HCT116 (cell line): ENCODE measurements at regions not wholly inside any gene's neighbourhood (a gene's known extent, or its start where the extent isn't known, plus 50 kb on each side); places are given as distances from the start of the nearest gene placed in this dataset.

Source experiments
- ATAC-seq: fragments of 200-7000 bp; cut with Tn5 transposase; 2 replicates; pipeline ENCODE4 v1.9.1; 2020; ENCODE audit warnings: mild to moderate bottlenecking, moderate library complexity
- BruUV-seq: library from RNA; stranded (reverse); fragments of 400-500 nt; replicated peaks from 2 replicates; lab custom pipeline; 2021; lab: Mats Ljungman, UMichigan
- CTCF ChIA-PET: fragments of 300-600 bp; sonication (Branson Sonifier 250); formaldehyde crosslinking; loops from one replicate; lab custom pipeline; 2021; ENCODE audit warnings: antibody characterized with exemption; lab: Charles Lee
- POLR2A ChIA-PET: fragments of 300-600, 350-600 bp; sonication (Branson Sonifier 250); formaldehyde crosslinking; loops from one replicate; lab custom pipeline; 2021; ENCODE audit warnings: antibody characterized with exemption; lab: Charles Lee
- RAD21 ChIA-PET, 2 experiments: fragments of 300-600 bp; sonication (Branson Sonifier 250); formaldehyde crosslinking; loops; one replicate each; lab custom pipeline; 2023; ENCODE audit warnings: low total read pairs in 2 of 2; ENCODE audit not compliant: uncharacterized antibody in 2 of 2, unreplicated experiment in 2 of 2, low non-redundant PET in 1 of 2; lab: Charles Lee
- DNase-seq: peaks from one replicate; pipeline ENCODE4 v3.0.0-alpha.2; 2010; ENCODE audit warnings: low read depth, low spot score
- H2AFZ ChIP-seq: fragments of 200-600 bp; shearing (Covaris generic), sonication (generic); 2 replicates; pipeline ENCODE4 v1.6.1; 2017; ENCODE audit warnings: low read depth, mixed run types, mixed read lengths, antibody characterized with exemption, low read length; ENCODE audit not compliant: poor library complexity, severe bottlenecking
- H3K27ac ChIP-seq: 2 replicates; pipeline ENCODE4 v1.5.1; 2012; ENCODE audit warnings: low read depth, low read length
- H3K27me3 ChIP-seq: fragments of 200-600 bp; sonication (generic); 2 replicates; pipeline ENCODE4 v1.6.1; 2016; ENCODE audit warnings: mixed run types, low read length, mixed read lengths; ENCODE audit not compliant: insufficient read depth
- H3K36me3 ChIP-seq, 2 experiments: fragments of 200-500 bp in 1 of 2; fragments of 200-600 bp in 1 of 2; sonication (Bioruptor generic) in 1 of 2; sonication (generic) in 1 of 2; 2 replicates each; pipeline versions ENCODE4 v1.5.1 to v1.6.1; 2014 to 2016; ENCODE audit warnings: low read length in 2 of 2, inconsistent platforms in 1 of 2, mixed read lengths in 1 of 2, mixed run types in 1 of 2; ENCODE audit not compliant: insufficient read depth in 2 of 2, control insufficient read depth in 1 of 2
- H3K4me1 ChIP-seq, 2 experiments: fragments of 200-600 bp in 1 of 2; sonication (generic) in 1 of 2; 2 replicates each; pipeline versions ENCODE4 v1.5.1 to v1.6.1; 2012 to 2017; ENCODE audit warnings: low read length in 2 of 2, inconsistent platforms in 1 of 2, mild to moderate bottlenecking in 1 of 2, mixed read lengths in 1 of 2, mixed run types in 1 of 2, moderate library complexity in 1 of 2; ENCODE audit not compliant: insufficient read depth in 2 of 2, control insufficient read depth in 1 of 2
- H3K4me2 ChIP-seq: fragments of 200-600 bp; sonication (generic); 2 replicates; pipeline ENCODE4 v1.6.1; 2017; ENCODE audit warnings: mixed run types, low read length, mixed read lengths
- H3K4me3 ChIP-seq, 2 experiments: fragments of 200-600 bp in 1 of 2; sonication (generic) in 1 of 2; replicated peaks in 1 of 2; 2 replicates each; pipeline ENCODE4 v1.5.1; 2011 to 2016; ENCODE audit warnings: low read length in 2 of 2, control low read depth in 1 of 2, low read depth in 1 of 2, mild to moderate bottlenecking in 1 of 2, mixed read lengths in 1 of 2, mixed run types in 1 of 2
- H3K79me2 ChIP-seq: fragments of 200-600 bp; sonication (generic); 2 replicates; pipeline ENCODE4 v1.6.1; 2017; ENCODE audit warnings: mild to moderate bottlenecking, mixed run types, low read length, moderate library complexity, mixed read lengths; ENCODE audit not compliant: insufficient read depth
- H3K9ac ChIP-seq: fragments of 200-600 bp; sonication (generic); 2 replicates; pipeline ENCODE4 v1.6.1; 2016; ENCODE audit warnings: low read length, mixed read lengths
- H3K9me2 ChIP-seq: fragments of 200-600 bp; sonication (generic), shearing (Covaris generic); 2 replicates; pipeline ENCODE4 v1.6.1; 2017; ENCODE audit warnings: mixed run types, mild to moderate bottlenecking, moderate library complexity; ENCODE audit not compliant: insufficient read depth
- H3K9me3 ChIP-seq, 2 experiments: fragments of 200-500 bp in 1 of 2; fragments of 200-600 bp in 1 of 2; sonication (Bioruptor generic) in 1 of 2; sonication (generic) in 1 of 2; 2 replicates each; pipeline ENCODE4 v1.6.1; 2014 to 2017; ENCODE audit warnings: low read length in 2 of 2, mixed read lengths in 2 of 2, inconsistent platforms in 1 of 2, low read depth in 1 of 2, mild to moderate bottlenecking in 1 of 2, mixed run types in 1 of 2, moderate library complexity in 1 of 2; ENCODE audit not compliant: control insufficient read depth in 1 of 2, insufficient read depth in 1 of 2
- H4K20me1 ChIP-seq: fragments of 200-600 bp; sonication (generic), shearing (Covaris generic); 2 replicates; pipeline ENCODE4 v1.6.1; 2017; ENCODE audit warnings: mixed run types, mild to moderate bottlenecking, moderate library complexity; ENCODE audit not compliant: insufficient read depth
- CBX3 ChIP-seq: IDR thresholded peaks from 2 replicates; pipeline ENCODE4 v1.6.1; 2012; ENCODE audit warnings: low read depth
- CEBPB ChIP-seq: IDR thresholded peaks from 2 replicates; pipeline ENCODE4 v1.6.1; 2012; ENCODE audit warnings: low read depth
- EGR1 ChIP-seq: IDR thresholded peaks from 2 replicates; pipeline ENCODE4 v1.6.1; 2012; ENCODE audit warnings: low read depth
- ELF1 ChIP-seq: IDR thresholded peaks from 2 replicates; pipeline ENCODE4 v1.6.1; 2012; ENCODE audit warnings: low read depth, borderline replicate concordance
- EZH2 ChIP-seq: fragments of 200-600 bp; sonication (generic); IDR thresholded peaks from 2 replicates; pipeline ENCODE4 v1.6.1; 2017; ENCODE audit warnings: antibody characterized with exemption, mixed run types
- EZH2phosphoT487 ChIP-seq: fragments of 200-600 bp; IDR thresholded peaks from 2 replicates; pipeline ENCODE4 v1.6.1; 2018; ENCODE audit warnings: antibody characterized with exemption, borderline replicate concordance
- JUND ChIP-seq: IDR thresholded peaks from 2 replicates; pipeline ENCODE4 v1.6.1; 2012
- POLR2A ChIP-seq: IDR thresholded peaks from 2 replicates; pipeline ENCODE4 v1.7.0; 2011; ENCODE audit warnings: borderline replicate concordance; ENCODE audit not compliant: insufficient read depth, insufficient read length; ENCODE audit errors: extremely low read depth
- POLR2AphosphoS5 ChIP-seq: IDR thresholded peaks from 2 replicates; pipeline ENCODE4 v1.6.1; 2011; ENCODE audit warnings: mild to moderate bottlenecking, low read depth, low read length, moderate library complexity
- SRF ChIP-seq: IDR thresholded peaks from 2 replicates; pipeline ENCODE4 v1.6.1; 2012; ENCODE audit warnings: low read depth
- TCF7L2 ChIP-seq: IDR thresholded peaks from 2 replicates; pipeline ENCODE4 v1.7.0; 2011; ENCODE audit warnings: borderline replicate concordance, inconsistent platforms; ENCODE audit not compliant: insufficient read depth, insufficient read length; ENCODE audit errors: extremely low read depth
- ZNF274 ChIP-seq: fragments of 200-500 bp; sonication (Bioruptor generic); IDR thresholded peaks from 2 replicates; pipeline ENCODE4 v1.6.1; 2014; ENCODE audit warnings: mild to moderate bottlenecking, low read depth, low read length, inconsistent platforms
- intact Hi-C: fragments of 100-400 bp; cut with micrococcal nuclease; formaldehyde crosslinking; loops from 2 replicates; pipeline ENCODE4 v1.10.0; 2022
- TF ChIP-seq, protein P1 (sequence below): IDR thresholded peaks from 2 replicates; pipeline ENCODE4 v1.6.1; 2011; ENCODE audit warnings: mild to moderate bottlenecking, low read length, moderate library complexity; ENCODE audit not compliant: insufficient replicate concordance; ENCODE audit errors: extremely low read depth
- TF ChIP-seq, protein P2 (sequence below): IDR thresholded peaks from 2 replicates; pipeline ENCODE4 v1.6.1; 2012
- TF ChIP-seq, protein P3 (sequence below), 3 experiments: fragments of 200-600 bp in 1 of 3; sonication (generic) in 1 of 3; IDR thresholded peaks in 2 of 3; conservative IDR thresholded peaks in 1 of 3; 2 replicates each; pipeline ENCODE4 v1.5.1; 2012 to 2017; ENCODE audit warnings: low read depth in 2 of 3, low read length in 2 of 3, antibody characterized with exemption in 1 of 3, borderline replicate concordance in 1 of 3, control low read depth in 1 of 3, mild to moderate bottlenecking in 1 of 3, mixed read lengths in 1 of 3, mixed run types in 1 of 3, moderate library complexity in 1 of 3; ENCODE audit not compliant: insufficient read depth in 1 of 3
- TF ChIP-seq, protein P4 (sequence below): IDR thresholded peaks from 2 replicates; pipeline ENCODE4 v1.6.1; 2012; ENCODE audit warnings: low read depth
- TF ChIP-seq, protein P5 (sequence below): IDR thresholded peaks from 2 replicates; pipeline ENCODE4 v1.6.1; 2012

DNA sequence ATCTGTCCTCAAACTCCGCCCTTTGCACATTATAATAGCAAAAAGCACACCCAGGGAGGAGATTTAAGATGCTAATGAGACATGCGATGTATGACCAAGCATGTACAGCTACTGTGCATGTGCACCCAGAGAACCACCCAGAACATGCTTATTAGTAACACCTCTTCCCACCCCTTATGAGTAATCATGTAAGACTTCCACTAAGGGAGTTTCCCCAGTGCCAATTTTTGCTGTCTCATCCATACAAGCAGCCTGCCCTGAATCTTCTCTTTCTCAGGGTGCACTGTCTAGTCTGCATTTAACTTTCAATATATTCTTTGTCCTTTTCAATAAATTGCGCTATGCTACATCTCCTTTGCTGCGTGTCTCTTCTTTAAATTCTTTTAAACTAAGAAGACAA, 830.0 kb upstream of the NOVA1 start:
- no peak overlapping the region for H3K4me3 ChIP-seq
- H3K36me3 ChIP-seq, result no peaks in the 10 kb centered on the region
- no TSS peak for BruUV-seq
- H2AFZ ChIP-seq, result no peak overlapping the region
- ChIA-PET POLR2A (no interaction called here), RAD21 (no interaction called here), CTCF (no interaction called here)
- H3K9me2 ChIP-seq, result no peaks in the 10 kb centered on the region
- no peak overlapping the region for H3K9ac ChIP-seq
- no peak overlapping the region for H3K27ac ChIP-seq
- H3K4me2 ChIP-seq, result no peak overlapping the region
- peaks cover 4 to 23% of the 10 kb centered on the region in 2 experiments; a peak in 2 of 4 replicates for H3K9me3 ChIP-seq
- no peaks in the 10 kb centered on the region for H4K20me1 ChIP-seq
- no peaks in the 10 kb centered on the region for H3K79me2 ChIP-seq
- H3K27me3 ChIP-seq, result no peaks in the 10 kb centered on the region
- intact Hi-C loops, result no loop called here
- no peak for DNase-seq
- no peak for ATAC-seq
- H3K4me1 ChIP-seq, result no peaks in the 10 kb centered on the region
- TF ChIP-seq CBX3, result no peak
- no peak for TF ChIP-seq EZH2
- TF ChIP-seq, protein P1, sequence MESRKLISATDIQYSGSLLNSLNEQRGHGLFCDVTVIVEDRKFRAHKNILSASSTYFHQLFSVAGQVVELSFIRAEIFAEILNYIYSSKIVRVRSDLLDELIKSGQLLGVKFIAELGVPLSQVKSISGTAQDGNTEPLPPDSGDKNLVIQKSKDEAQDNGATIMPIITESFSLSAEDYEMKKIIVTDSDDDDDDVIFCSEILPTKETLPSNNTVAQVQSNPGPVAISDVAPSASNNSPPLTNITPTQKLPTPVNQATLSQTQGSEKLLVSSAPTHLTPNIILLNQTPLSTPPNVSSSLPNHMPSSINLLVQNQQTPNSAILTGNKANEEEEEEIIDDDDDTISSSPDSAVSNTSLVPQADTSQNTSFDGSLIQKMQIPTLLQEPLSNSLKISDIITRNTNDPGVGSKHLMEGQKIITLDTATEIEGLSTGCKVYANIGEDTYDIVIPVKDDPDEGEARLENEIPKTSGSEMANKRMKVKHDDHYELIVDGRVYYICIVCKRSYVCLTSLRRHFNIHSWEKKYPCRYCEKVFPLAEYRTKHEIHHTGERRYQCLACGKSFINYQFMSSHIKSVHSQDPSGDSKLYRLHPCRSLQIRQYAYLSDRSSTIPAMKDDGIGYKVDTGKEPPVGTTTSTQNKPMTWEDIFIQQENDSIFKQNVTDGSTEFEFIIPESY, result no peak
- no peak for TF ChIP-seq EZH2phosphoT487
- TF ChIP-seq EGR1, result no peak
- TF ChIP-seq JUND, result no peak
- no peak for TF ChIP-seq TCF7L2
- TF ChIP-seq POLR2A, result no peak
- TF ChIP-seq CEBPB, result no peak
- TF ChIP-seq, protein P2, sequence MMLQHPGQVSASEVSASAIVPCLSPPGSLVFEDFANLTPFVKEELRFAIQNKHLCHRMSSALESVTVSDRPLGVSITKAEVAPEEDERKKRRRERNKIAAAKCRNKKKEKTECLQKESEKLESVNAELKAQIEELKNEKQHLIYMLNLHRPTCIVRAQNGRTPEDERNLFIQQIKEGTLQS, result no peak
- TF ChIP-seq, protein P3, sequence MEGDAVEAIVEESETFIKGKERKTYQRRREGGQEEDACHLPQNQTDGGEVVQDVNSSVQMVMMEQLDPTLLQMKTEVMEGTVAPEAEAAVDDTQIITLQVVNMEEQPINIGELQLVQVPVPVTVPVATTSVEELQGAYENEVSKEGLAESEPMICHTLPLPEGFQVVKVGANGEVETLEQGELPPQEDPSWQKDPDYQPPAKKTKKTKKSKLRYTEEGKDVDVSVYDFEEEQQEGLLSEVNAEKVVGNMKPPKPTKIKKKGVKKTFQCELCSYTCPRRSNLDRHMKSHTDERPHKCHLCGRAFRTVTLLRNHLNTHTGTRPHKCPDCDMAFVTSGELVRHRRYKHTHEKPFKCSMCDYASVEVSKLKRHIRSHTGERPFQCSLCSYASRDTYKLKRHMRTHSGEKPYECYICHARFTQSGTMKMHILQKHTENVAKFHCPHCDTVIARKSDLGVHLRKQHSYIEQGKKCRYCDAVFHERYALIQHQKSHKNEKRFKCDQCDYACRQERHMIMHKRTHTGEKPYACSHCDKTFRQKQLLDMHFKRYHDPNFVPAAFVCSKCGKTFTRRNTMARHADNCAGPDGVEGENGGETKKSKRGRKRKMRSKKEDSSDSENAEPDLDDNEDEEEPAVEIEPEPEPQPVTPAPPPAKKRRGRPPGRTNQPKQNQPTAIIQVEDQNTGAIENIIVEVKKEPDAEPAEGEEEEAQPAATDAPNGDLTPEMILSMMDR (IDR thresholded peaks at IDR 0.05 in 2 of 3, conservative IDR thresholded peaks at IDR 0.05 in 1 of 3; ENCODE audit: borderline replicate concordance in 1 of 3, insufficient read depth in 1 of 3, low read depth in 2 of 3, low read length in 2 of 3), result no peak
- TF ChIP-seq, protein P4, sequence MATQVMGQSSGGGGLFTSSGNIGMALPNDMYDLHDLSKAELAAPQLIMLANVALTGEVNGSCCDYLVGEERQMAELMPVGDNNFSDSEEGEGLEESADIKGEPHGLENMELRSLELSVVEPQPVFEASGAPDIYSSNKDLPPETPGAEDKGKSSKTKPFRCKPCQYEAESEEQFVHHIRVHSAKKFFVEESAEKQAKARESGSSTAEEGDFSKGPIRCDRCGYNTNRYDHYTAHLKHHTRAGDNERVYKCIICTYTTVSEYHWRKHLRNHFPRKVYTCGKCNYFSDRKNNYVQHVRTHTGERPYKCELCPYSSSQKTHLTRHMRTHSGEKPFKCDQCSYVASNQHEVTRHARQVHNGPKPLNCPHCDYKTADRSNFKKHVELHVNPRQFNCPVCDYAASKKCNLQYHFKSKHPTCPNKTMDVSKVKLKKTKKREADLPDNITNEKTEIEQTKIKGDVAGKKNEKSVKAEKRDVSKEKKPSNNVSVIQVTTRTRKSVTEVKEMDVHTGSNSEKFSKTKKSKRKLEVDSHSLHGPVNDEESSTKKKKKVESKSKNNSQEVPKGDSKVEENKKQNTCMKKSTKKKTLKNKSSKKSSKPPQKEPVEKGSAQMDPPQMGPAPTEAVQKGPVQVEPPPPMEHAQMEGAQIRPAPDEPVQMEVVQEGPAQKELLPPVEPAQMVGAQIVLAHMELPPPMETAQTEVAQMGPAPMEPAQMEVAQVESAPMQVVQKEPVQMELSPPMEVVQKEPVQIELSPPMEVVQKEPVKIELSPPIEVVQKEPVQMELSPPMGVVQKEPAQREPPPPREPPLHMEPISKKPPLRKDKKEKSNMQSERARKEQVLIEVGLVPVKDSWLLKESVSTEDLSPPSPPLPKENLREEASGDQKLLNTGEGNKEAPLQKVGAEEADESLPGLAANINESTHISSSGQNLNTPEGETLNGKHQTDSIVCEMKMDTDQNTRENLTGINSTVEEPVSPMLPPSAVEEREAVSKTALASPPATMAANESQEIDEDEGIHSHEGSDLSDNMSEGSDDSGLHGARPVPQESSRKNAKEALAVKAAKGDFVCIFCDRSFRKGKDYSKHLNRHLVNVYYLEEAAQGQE, result no peak
- no peak for TF ChIP-seq POLR2AphosphoS5
- no peak for TF ChIP-seq ZNF274
- TF ChIP-seq ELF1, result no peak
- TF ChIP-seq SRF, result no peak
- TF ChIP-seq, protein P5, sequence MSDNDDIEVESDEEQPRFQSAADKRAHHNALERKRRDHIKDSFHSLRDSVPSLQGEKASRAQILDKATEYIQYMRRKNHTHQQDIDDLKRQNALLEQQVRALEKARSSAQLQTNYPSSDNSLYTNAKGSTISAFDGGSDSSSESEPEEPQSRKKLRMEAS, result no peak
